Activated CD4-positive, alpha-beta T cell treated with anti-CD3 and anti-CD28 coated beads, Interleukin-2, amount 10 ng/mL, durations not matched to agents 7 days and 5 days (primary cell): ENCODE measurements at regions not wholly inside any gene's neighbourhood (a gene's known extent, or its start where the extent isn't known, plus 50 kb on each side); places are given as distances from the start of the nearest gene placed in this dataset.

Experiments used
- CTCF ChIA-PET: fragments of 350-600 bp; sonication (Branson Sonifier 250); formaldehyde crosslinking; loops from one replicate; lab custom pipeline; 2021; ENCODE audit warnings: antibody characterized with exemption; lab: Charles Lee
- POLR2A ChIA-PET: fragments of 350-600 bp; sonication (Branson Sonifier 250); formaldehyde crosslinking; loops from one replicate; lab custom pipeline; 2021; ENCODE audit warnings: antibody characterized with exemption; lab: Charles Lee
- DNase-seq: peaks from one replicate; pipeline ENCODE4 v3.0.0-alpha.2; 2020
- H3K27ac Mint-ChIP-seq: one replicate; pipeline ENCODE4 v1.8.0; 2021; ENCODE audit warnings: mild to moderate bottlenecking, moderate library complexity, mixed read lengths
- H3K27me3 Mint-ChIP-seq: one replicate; pipeline ENCODE4 v1.8.0; 2021; ENCODE audit warnings: mixed read lengths
- H3K36me3 Mint-ChIP-seq: one replicate; pipeline ENCODE4 v1.8.0; 2021; ENCODE audit warnings: low read depth, mixed read lengths
- H3K4me1 Mint-ChIP-seq: one replicate; pipeline ENCODE4 v1.8.0; 2021; ENCODE audit warnings: mixed read lengths
- H3K4me3 Mint-ChIP-seq: one replicate; pipeline ENCODE4 v1.8.0; 2021; ENCODE audit warnings: mild to moderate bottlenecking, moderate library complexity, mixed read lengths
- H3K9me3 Mint-ChIP-seq: one replicate; pipeline ENCODE4 v1.8.0; 2021; ENCODE audit warnings: mixed read lengths

DNA sequence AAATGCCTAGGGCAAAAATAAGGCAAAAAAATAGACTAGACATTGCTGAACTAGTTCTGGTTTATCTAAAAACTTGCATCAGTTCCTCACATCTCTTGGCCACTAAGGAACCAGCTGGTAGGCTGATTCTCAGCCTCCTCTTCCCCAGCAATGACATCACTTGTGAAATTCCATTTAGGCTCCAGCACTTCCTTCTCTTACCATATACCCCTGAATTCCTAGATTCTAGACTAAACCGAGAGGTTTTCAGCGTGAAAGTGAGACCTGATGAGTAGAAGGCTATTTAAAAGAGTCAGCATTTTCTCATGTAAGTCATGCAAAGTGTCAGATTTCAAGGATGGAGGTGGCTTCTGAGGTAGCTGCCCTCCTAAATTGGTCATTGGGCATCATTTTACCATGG lies 247.1 kb upstream of the CDIN1 start:
- DNase-seq = no peak
- H3K27ac Mint-ChIP-seq = no peak overlapping the region
- CTCF ChIA-PET = no interaction called here
- H3K4me3 Mint-ChIP-seq = no peak overlapping the region
- no peaks in the 10 kb centered on the region for H3K36me3 Mint-ChIP-seq
- POLR2A ChIA-PET = no interaction called here
- no peaks in the 10 kb centered on the region for H3K9me3 Mint-ChIP-seq
- no peaks in the 10 kb centered on the region for H3K27me3 Mint-ChIP-seq
- no peaks in the 10 kb centered on the region for H3K4me1 Mint-ChIP-seq

DNA sequence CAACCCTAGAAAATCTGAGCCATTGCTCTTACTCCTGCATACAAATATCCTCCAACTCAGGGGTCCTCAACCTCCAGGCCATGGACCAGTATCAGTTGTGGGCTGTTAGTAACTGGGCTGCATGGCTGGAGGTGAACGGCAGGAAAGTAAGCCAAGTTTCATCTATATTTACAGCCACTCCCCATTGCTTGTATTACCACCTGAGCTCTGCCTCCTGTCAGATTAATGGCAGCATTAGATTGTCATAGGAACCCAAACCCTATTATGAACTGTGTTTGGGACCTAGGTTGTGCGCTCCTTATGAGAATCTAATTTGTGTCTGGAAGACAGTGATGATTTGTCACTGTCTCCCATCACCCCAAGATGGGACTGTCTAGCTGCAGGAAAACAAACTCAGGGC lies 246.5 kb upstream of the CDIN1 start:
- POLR2A ChIA-PET = no interaction called here
- no peak overlapping the region for H3K4me3 Mint-ChIP-seq
- no peak overlapping the region for H3K27ac Mint-ChIP-seq
- no peaks in the 10 kb centered on the region for H3K9me3 Mint-ChIP-seq
- H3K4me1 Mint-ChIP-seq = no peaks in the 10 kb centered on the region
- H3K27me3 Mint-ChIP-seq = no peaks in the 10 kb centered on the region
- DNase-seq = no peak
- no peaks in the 10 kb centered on the region for H3K36me3 Mint-ChIP-seq
- CTCF ChIA-PET = no interaction called here

DNA sequence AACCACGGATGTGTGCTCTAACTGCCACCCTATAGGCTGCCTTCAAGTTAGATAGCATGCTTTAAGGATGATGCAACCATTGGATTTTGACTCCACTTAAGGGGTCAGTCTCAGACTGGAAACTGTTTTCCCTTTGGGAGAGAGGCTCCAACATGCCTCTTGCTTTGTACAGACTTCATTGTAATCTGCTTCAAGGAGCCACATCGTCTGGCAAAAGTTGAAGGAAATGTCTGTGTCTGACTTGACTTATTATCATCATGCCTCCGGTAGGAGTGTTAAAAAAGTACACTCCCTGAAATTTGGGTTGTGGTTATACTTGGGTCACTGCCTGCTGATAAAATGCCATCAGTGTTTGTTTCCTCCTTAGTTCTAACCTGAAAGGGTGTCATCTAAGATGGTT lies 245.4 kb upstream of the CDIN1 start:
- H3K4me1 Mint-ChIP-seq = no peaks in the 10 kb centered on the region
- H3K27me3 Mint-ChIP-seq = no peaks in the 10 kb centered on the region
- POLR2A ChIA-PET = no interaction called here
- no peak overlapping the region for H3K27ac Mint-ChIP-seq
- no peak for DNase-seq
- H3K9me3 Mint-ChIP-seq = no peaks in the 10 kb centered on the region
- CTCF ChIA-PET = no interaction called here
- no peak overlapping the region for H3K4me3 Mint-ChIP-seq
- no peaks in the 10 kb centered on the region for H3K36me3 Mint-ChIP-seq

DNA sequence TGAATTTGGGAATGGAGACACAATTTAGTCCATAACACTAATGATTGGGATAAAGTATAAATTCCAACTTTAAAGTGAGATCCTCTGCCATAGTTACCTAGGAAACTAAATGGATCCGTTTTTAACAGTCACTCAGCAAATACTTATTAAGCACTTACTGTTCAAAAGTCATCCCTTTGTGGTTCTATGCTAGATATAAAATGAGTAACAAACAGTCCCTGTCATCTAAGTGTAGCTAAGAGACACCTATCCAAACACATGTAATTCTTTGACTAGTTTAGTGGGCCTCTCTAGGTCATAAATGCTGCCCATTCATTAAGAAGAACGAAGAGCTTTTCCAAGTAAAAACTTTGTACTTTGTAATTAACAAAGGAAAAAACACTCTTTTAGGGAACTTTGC lies 244.2 kb upstream of the CDIN1 start:
- H3K4me1 Mint-ChIP-seq = no peaks in the 10 kb centered on the region
- H3K36me3 Mint-ChIP-seq = no peaks in the 10 kb centered on the region
- no peaks in the 10 kb centered on the region for H3K9me3 Mint-ChIP-seq
- H3K27me3 Mint-ChIP-seq = no peaks in the 10 kb centered on the region
- ChIA-PET POLR2A (no interaction called here), CTCF (no interaction called here)
- no peak overlapping the region for H3K27ac Mint-ChIP-seq
- no peak overlapping the region for H3K4me3 Mint-ChIP-seq
- no peak for DNase-seq

DNA sequence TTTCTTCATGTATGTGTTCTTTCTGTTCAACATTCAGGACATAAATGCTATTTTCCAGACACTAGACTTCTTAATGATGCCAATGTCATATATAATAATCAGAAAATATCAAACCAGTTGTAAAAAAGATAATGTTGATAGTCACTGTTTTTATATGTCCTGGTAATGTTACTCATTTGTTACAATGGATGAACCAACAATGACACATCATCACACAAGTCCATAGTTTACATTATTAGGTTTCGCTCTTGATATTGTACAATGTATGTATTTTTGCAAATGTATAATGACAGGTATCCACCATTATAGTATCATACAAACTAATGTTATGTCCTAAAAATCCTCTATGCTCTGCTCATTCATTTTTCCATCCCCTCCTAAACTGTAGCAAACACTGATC lies 243.8 kb upstream of the CDIN1 start:
- H3K4me1 Mint-ChIP-seq = no peaks in the 10 kb centered on the region
- H3K27me3 Mint-ChIP-seq = no peaks in the 10 kb centered on the region
- H3K36me3 Mint-ChIP-seq = no peaks in the 10 kb centered on the region
- no peak overlapping the region for H3K4me3 Mint-ChIP-seq
- H3K9me3 Mint-ChIP-seq = no peaks in the 10 kb centered on the region
- ChIA-PET POLR2A (no interaction called here), CTCF (no interaction called here)
- no peak for DNase-seq
- no peak overlapping the region for H3K27ac Mint-ChIP-seq

DNA sequence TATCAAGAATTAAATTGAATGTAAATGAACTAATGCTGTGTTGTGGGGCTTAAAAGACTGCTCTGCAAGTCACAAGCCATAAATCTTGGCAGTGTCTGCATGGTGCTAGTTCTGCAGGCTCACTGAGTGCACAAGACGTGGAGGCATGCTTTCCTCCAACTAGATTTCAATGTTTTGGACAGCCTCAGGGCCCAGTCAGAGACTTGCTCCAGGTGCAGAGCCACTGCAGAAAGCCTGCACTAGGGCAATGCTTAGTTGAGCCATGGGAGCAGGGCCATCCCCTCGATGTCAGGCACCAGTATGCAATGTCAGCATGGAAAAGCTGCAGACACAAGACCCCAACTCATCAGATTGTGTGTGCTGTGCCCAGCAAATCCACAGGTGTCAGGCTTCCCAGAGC lies 234.5 kb upstream of the CDIN1 start:
- Mint-ChIP-seq H3K4me3 (no peak overlapping the region), H3K36me3 (no peaks in the 10 kb centered on the region), H3K27ac (no peak overlapping the region), H3K4me1 (no peaks in the 10 kb centered on the region), H3K27me3 (no peaks in the 10 kb centered on the region), H3K9me3 (no peaks in the 10 kb centered on the region)
- DNase-seq = no peak
- ChIA-PET CTCF (interaction anchor here (0.6 kb wide), 1 partner anchor 25 kb away, joined by 6 read pairs; no protein-coding TSS in a partner anchor), POLR2A (no interaction called here)

DNA sequence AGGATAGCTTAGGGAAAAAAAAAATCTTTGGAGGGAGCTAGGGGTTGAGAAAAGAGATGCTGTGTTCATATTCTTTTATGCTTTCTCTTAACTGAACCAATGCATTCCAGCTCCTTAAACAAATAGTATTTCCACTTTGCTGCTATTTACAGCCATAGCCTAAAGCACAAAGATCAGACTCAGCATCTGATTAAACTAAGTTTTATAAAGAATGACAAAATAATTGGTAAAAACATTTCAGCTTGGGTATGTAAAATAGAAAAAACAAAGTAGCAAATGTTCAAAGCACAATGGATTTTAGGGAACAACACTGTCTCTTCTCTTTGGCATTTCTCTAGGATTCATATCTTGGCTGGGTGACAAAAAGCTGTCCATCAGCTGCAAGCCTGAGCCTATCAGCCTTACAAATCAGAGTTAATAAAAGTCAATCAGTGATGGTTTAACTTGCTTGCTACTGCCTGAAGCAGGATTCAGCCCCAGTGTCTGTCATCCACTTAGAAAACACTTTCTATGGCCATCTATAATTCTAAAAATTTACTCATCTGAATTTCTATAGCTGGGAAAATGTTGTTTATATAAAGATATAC lies 232.1 kb upstream of the CDIN1 start:
- Mint-ChIP-seq H3K27ac (no peak overlapping the region), H3K27me3 (no peaks in the 10 kb centered on the region), H3K9me3 (peaks cover 2% of the 10 kb centered on the region), H3K36me3 (no peaks in the 10 kb centered on the region), H3K4me1 (no peaks in the 10 kb centered on the region), H3K4me3 (no peak overlapping the region)
- ChIA-PET CTCF (no interaction called here), POLR2A (no interaction called here)
- DNase-seq = no peak

DNA sequence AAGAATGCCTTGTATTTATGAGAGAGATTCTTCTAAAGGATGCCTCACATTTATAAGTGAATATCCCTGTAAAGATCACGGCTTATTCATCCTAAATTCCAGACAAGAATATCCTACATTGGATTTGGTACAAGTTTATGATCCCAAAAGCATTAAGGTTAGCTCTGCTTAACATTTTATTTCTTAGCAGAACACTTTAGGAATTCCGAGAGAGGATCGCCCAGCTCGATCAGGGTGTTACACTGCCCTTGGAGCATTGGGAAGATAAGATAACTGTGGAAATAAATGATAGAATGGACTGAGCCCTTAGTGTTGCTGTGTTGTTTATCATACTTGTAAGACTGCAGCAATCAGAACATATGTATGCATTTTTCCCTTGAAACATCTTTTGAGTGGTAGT lies 223.0 kb upstream of the CDIN1 start:
- no peaks in the 10 kb centered on the region for H3K36me3 Mint-ChIP-seq
- peaks cover 2% of the 10 kb centered on the region for H3K9me3 Mint-ChIP-seq
- H3K27me3 Mint-ChIP-seq = no peaks in the 10 kb centered on the region
- H3K4me1 Mint-ChIP-seq = no peaks in the 10 kb centered on the region
- no peak overlapping the region for H3K4me3 Mint-ChIP-seq
- CTCF ChIA-PET = no interaction called here
- POLR2A ChIA-PET = no interaction called here
- no peak for DNase-seq
- H3K27ac Mint-ChIP-seq = no peak overlapping the region

DNA sequence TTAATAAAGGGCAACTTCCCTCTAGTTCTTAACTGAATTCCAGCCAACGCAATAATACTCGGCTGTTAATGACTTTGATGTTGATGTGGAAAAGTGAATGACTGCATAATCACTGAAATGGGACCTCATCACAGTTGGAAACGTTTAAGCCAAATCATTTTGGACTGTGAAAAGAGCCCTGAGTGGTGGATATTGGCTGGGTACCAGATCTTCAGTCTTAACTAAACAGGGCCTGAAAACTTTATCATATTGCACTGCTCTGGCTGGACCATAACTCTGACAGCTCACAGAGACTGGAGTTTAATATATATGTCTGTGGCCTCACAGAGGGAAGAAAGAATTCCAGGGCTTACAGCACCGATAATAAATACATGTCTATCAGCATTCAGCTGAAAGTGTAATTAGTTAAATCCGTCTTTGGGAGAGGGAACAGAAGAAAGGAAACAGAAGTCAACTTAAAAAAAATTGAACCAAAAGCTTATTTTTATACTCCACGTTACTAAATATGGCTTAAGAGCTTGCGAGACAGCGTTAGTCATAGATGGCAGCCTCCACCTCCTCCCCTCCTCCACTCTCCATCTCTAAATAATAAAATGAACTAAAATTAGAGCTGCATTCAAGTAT lies 222.3 kb upstream of the CDIN1 start:
- H3K27ac Mint-ChIP-seq = no peak overlapping the region
- H3K27me3 Mint-ChIP-seq = no peaks in the 10 kb centered on the region
- no peak for DNase-seq
- no peaks in the 10 kb centered on the region for H3K36me3 Mint-ChIP-seq
- ChIA-PET POLR2A (no interaction called here), CTCF (no interaction called here)
- H3K4me3 Mint-ChIP-seq = no peak overlapping the region
- H3K9me3 Mint-ChIP-seq = peaks cover 2% of the 10 kb centered on the region
- no peaks in the 10 kb centered on the region for H3K4me1 Mint-ChIP-seq

DNA sequence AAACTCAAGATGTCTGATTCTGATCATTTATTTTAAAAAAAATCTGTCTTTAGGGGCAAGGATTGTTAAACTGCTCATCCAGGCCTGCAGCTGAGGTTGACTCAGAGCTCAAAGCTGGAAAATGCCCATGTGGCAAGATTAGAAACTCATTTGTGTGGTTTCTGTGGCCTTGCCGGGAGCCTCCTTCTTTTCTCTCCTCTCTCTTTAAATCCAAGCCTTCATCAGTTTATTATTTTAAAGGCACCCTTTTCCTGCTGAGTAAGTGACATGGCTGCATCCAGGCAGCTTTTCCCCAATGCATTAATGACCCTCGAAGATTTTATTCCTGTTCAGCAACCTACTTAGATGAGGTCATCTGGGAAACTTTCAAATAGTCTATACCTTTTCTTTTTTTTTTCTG lies 221.3 kb upstream of the CDIN1 start:
- Mint-ChIP-seq H3K27ac (no peak overlapping the region), H3K4me3 (no peak overlapping the region), H3K4me1 (no peaks in the 10 kb centered on the region), H3K36me3 (no peaks in the 10 kb centered on the region), H3K9me3 (no peaks in the 10 kb centered on the region), H3K27me3 (no peaks in the 10 kb centered on the region)
- no peak for DNase-seq
- POLR2A ChIA-PET = no interaction called here
- CTCF ChIA-PET = no interaction called here

DNA sequence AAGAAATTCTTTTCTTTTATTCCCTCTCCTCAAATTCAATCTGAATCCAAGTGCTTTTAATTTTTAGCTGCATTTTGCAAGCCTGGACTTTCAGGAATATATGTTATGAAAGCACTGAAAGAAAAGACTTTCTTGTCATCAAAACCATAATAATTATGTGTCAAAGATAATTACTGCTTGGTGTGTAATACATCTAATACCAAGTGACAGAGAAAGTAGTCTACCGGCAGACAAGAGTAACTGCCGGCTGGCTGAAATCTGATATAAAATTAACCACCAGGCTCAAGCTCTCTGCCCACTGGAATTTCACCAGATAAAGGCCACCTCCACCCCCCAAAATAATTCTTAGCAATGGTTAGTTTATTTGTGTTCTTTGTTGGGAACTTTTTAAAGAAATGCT lies 220.9 kb upstream of the CDIN1 start:
- DNase-seq = no peak
- Mint-ChIP-seq H3K27ac (no peak overlapping the region), H3K4me1 (no peaks in the 10 kb centered on the region), H3K27me3 (no peaks in the 10 kb centered on the region), H3K9me3 (no peaks in the 10 kb centered on the region), H3K4me3 (no peak overlapping the region), H3K36me3 (no peaks in the 10 kb centered on the region)
- POLR2A ChIA-PET = no interaction called here
- CTCF ChIA-PET = no interaction called here

DNA sequence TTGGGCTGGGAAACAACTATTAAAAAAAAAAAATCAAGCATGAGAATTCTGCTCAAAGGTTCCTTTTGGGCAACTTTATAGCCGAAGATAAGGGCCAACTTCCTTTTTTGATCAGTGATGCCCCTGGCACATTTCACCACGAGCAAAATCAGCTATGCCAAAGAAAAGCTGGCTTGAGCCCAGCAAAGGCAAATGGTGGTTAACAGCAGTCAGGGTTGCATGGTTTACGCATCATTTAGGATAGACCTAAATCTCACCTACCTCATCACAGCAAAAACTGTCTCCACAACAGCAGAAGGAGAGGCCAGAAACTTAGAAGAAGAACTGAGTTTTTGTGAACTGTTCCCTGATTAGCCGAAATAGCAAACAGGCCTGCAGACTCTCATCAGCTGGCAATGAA lies 220.1 kb upstream of the CDIN1 start:
- no peak overlapping the region for H3K27ac Mint-ChIP-seq
- DNase-seq = no peak

DNA sequence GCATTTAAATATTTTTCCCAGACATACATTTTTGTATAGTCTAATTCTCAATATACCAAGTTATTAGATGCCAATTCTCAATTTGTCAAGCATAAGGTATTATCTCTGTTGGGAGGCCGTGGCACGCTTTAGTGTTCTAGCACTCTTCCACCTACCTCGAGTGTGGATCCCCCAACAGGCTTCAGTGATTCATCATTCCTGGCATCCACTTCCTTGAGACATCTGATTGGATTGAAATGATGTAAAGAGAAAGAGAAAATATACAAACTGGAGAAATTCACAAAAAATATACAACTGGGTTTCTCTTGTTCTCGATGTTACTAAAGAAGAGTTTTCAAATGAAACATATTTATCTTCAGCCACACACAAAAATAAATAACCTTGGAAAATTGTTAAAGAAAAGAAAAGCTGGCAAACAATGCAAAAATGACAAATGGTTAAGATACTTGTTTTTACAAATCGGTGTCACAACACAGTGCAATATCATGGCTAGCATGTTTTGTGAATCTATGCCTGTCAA lies 218.0 kb upstream of the CDIN1 start:
- no peak for DNase-seq
- Mint-ChIP-seq H3K36me3 (no peaks in the 10 kb centered on the region), H3K4me3 (no peak overlapping the region), H3K27ac (no peak overlapping the region), H3K4me1 (no peaks in the 10 kb centered on the region), H3K9me3 (no peaks in the 10 kb centered on the region), H3K27me3 (no peaks in the 10 kb centered on the region)
- POLR2A ChIA-PET = no interaction called here
- CTCF ChIA-PET = no interaction called here

More for the DNA sequence above, 220.1 kb upstream of the CDIN1 start:
- no peaks in the 10 kb centered on the region for H3K4me1 Mint-ChIP-seq
- H3K36me3 Mint-ChIP-seq = no peaks in the 10 kb centered on the region
- no peaks in the 10 kb centered on the region for H3K9me3 Mint-ChIP-seq
- no peak overlapping the region for H3K4me3 Mint-ChIP-seq
- H3K27me3 Mint-ChIP-seq = no peaks in the 10 kb centered on the region
- POLR2A ChIA-PET = no interaction called here
- CTCF ChIA-PET = no interaction called here

DNA sequence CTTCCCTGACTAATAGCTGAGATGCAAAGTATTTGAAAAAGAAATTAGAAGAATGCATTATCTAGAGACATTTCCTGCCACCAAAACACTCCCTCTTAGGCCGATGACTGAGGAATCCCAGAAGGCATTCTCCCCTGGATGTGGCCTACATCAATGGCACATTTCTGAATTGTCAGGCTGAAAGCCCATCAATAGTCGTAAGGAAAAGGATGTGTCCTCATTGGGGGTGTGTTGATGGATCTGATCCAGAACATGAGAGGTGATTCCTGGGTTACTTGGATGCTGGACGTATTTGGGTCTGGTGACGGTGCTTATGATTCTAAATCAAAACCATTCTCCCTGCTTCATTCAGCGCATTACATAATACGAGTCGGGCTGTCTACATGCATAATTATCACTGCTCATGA lies 216.9 kb upstream of the CDIN1 start:
- H3K4me1 Mint-ChIP-seq = no peaks in the 10 kb centered on the region
- no peaks in the 10 kb centered on the region for H3K9me3 Mint-ChIP-seq
- no peak overlapping the region for H3K27ac Mint-ChIP-seq
- H3K27me3 Mint-ChIP-seq = no peaks in the 10 kb centered on the region
- H3K4me3 Mint-ChIP-seq = no peak overlapping the region
- no peak for DNase-seq
- ChIA-PET POLR2A (no interaction called here), CTCF (no interaction called here)
- H3K36me3 Mint-ChIP-seq = no peaks in the 10 kb centered on the region
